H9 (cell line): ENCODE measurements at regions not wholly inside any gene's neighbourhood (a gene's known extent, or its start where the extent isn't known, plus 50 kb on each side); places are given as distances from the start of the nearest gene placed in this dataset.

Experiments used
- DNase-seq: peaks from one replicate; pipeline ENCODE4 v3.0.0-alpha.2; 2017
- H2AFZ ChIP-seq: one replicate; pipeline ENCODE4 v1.6.1; 2013; ENCODE audit warnings: mild to moderate bottlenecking, low read length, control low read depth, moderate library complexity
- H2AK5ac ChIP-seq: 2 replicates; pipeline ENCODE4 v1.6.1; 2013; ENCODE audit warnings: low read length, control low read depth, mixed read lengths; ENCODE audit not compliant: insufficient read length
- H2BK120ac ChIP-seq: one replicate; pipeline ENCODE4 v1.6.1; 2013; ENCODE audit warnings: low read depth, mild to moderate bottlenecking, low read length, control low read depth, inconsistent platforms; ENCODE audit not compliant: poor library complexity, severe bottlenecking
- H2BK12ac ChIP-seq: 2 replicates; pipeline ENCODE4 v1.6.1; 2013; ENCODE audit warnings: low read length, control low read depth, mixed read lengths, low read depth; ENCODE audit not compliant: insufficient read length
- H2BK15ac ChIP-seq: 2 replicates; pipeline ENCODE4 v1.6.1; 2013; ENCODE audit warnings: low read depth, low read length, control low read depth
- H2BK20ac ChIP-seq: one replicate; pipeline ENCODE4 v1.6.1; 2013; ENCODE audit warnings: low read depth, mild to moderate bottlenecking, low read length, control low read depth, inconsistent platforms; ENCODE audit not compliant: poor library complexity, severe bottlenecking
- H2BK5ac ChIP-seq: 2 replicates; pipeline ENCODE4 v1.6.1; 2013; ENCODE audit warnings: low read length, control low read depth, mixed read lengths; ENCODE audit not compliant: insufficient read length
- H3K14ac ChIP-seq: 2 replicates; pipeline ENCODE4 v1.6.1; 2013; ENCODE audit warnings: low read length, control low read depth; ENCODE audit not compliant: insufficient read depth
- H3K18ac ChIP-seq: 2 replicates; pipeline ENCODE4 v1.6.1; 2013; ENCODE audit warnings: low read depth, mild to moderate bottlenecking, mixed read lengths, low read length, control low read depth; ENCODE audit not compliant: insufficient read length
- H3K23ac ChIP-seq: 2 replicates; pipeline ENCODE4 v1.6.1; 2013; ENCODE audit warnings: low read length, control low read depth, mixed read lengths, low read depth; ENCODE audit not compliant: insufficient read length
- H3K23me2 ChIP-seq: 2 replicates; pipeline ENCODE4 v1.6.1; 2013; ENCODE audit warnings: low read depth, mild to moderate bottlenecking, mixed read lengths, low read length, control low read depth; ENCODE audit not compliant: insufficient read length, poor library complexity, severe bottlenecking
- H3K27ac ChIP-seq: 2 replicates; pipeline ENCODE4 v1.5.1; 2013; ENCODE audit warnings: low read length, control low read depth, mixed read lengths, low read depth; ENCODE audit not compliant: insufficient read length
- H3K27me3 ChIP-seq: 2 replicates; pipeline ENCODE4 v1.6.1; 2013; ENCODE audit warnings: low read length, control low read depth, inconsistent platforms; ENCODE audit not compliant: insufficient read depth
- H3K4ac ChIP-seq: 2 replicates; pipeline ENCODE4 v1.6.1; 2013; ENCODE audit warnings: low read depth, mild to moderate bottlenecking, control low read depth, inconsistent platforms, low read length, moderate library complexity
- H3K4me1 ChIP-seq: 2 replicates; pipeline ENCODE4 v1.6.1; 2013; ENCODE audit warnings: low read length, control low read depth, inconsistent platforms; ENCODE audit not compliant: insufficient read depth
- H3K4me2 ChIP-seq: 2 replicates; pipeline ENCODE4 v1.6.1; 2013; ENCODE audit warnings: low read length, control low read depth, mixed read lengths; ENCODE audit not compliant: insufficient read length, insufficient read depth
- H3K56ac ChIP-seq: 2 replicates; pipeline ENCODE4 v1.6.1; 2013; ENCODE audit warnings: low read depth, mild to moderate bottlenecking, mixed read lengths, low read length, control low read depth; ENCODE audit not compliant: insufficient read length
- H3K79me1 ChIP-seq: 2 replicates; pipeline ENCODE4 v1.6.1; 2013; ENCODE audit warnings: low read depth, mild to moderate bottlenecking, moderate library complexity, low read length, control low read depth, inconsistent platforms; ENCODE audit not compliant: insufficient read depth, poor library complexity, severe bottlenecking
- H3K79me2 ChIP-seq: 2 replicates; pipeline ENCODE4 v1.6.1; 2013; ENCODE audit warnings: low read length, control low read depth, inconsistent platforms; ENCODE audit not compliant: insufficient read depth
- H3K9ac ChIP-seq: 2 replicates; pipeline ENCODE4 v1.6.1; 2013; ENCODE audit warnings: low read length, control low read depth, mixed read lengths; ENCODE audit not compliant: insufficient read length; ENCODE audit errors: extremely low read depth
- H3K9me3 ChIP-seq: one replicate; pipeline ENCODE4 v1.6.1; 2013; ENCODE audit warnings: low read depth, low read length, inconsistent platforms; ENCODE audit not compliant: control insufficient read depth
- H3T11ph ChIP-seq: one replicate; pipeline ENCODE4 v1.6.1; 2013; ENCODE audit warnings: mild to moderate bottlenecking, low read length, control low read depth, inconsistent platforms
- H4K20me1 ChIP-seq: one replicate; pipeline ENCODE4 v1.6.1; 2013; ENCODE audit not compliant: control insufficient read depth, insufficient read length, insufficient read depth
- H4K5ac ChIP-seq: 2 replicates; pipeline ENCODE4 v1.6.1; 2013; ENCODE audit warnings: low read depth, mild to moderate bottlenecking, mixed read lengths, low read length, control low read depth; ENCODE audit not compliant: insufficient read length
- H4K8ac ChIP-seq: replicated peaks from 2 replicates; pipeline ENCODE4 v1.6.1; 2013; ENCODE audit warnings: low read length, control low read depth, mixed read lengths, low read depth; ENCODE audit not compliant: insufficient read length
- H4K91ac ChIP-seq: 2 replicates; pipeline ENCODE4 v1.6.1; 2013; ENCODE audit warnings: low read depth, mild to moderate bottlenecking, moderate library complexity, mixed read lengths, low read length, control low read depth; ENCODE audit not compliant: insufficient read length
- H3K27ac Mint-ChIP-seq, 3 experiments: 2 replicates in 2 of 3; 3 replicates in 1 of 3; pipeline ENCODE4 v1.8.0; 2020 to 2021; ENCODE audit warnings: mixed read lengths in 3 of 3, mild to moderate bottlenecking in 1 of 3, moderate library complexity in 1 of 3
- H3K27me3 Mint-ChIP-seq: 2 replicates; pipeline ENCODE4 v1.8.0; 2021; ENCODE audit warnings: low read depth, mild to moderate bottlenecking, moderate library complexity, mixed read lengths
- H3K36me3 Mint-ChIP-seq, 3 experiments: 2 replicates in 2 of 3; 3 replicates in 1 of 3; pipeline ENCODE4 v1.8.0; 2020 to 2021; ENCODE audit warnings: low read depth in 3 of 3, mixed read lengths in 3 of 3; ENCODE audit not compliant: insufficient read depth in 1 of 3
- H3K4me1 Mint-ChIP-seq, 2 experiments: 2 replicates each; pipeline ENCODE4 v1.8.0; 2020; ENCODE audit warnings: mixed read lengths in 2 of 2
- H3K4me3 Mint-ChIP-seq, 2 experiments: 2 replicates in 1 of 2; 3 replicates in 1 of 2; pipeline ENCODE4 v1.8.0; 2020 to 2021; ENCODE audit warnings: mild to moderate bottlenecking in 2 of 2, mixed read lengths in 2 of 2, moderate library complexity in 1 of 2
- H3K9me3 Mint-ChIP-seq, 2 experiments: 2 replicates in 1 of 2; 3 replicates in 1 of 2; pipeline ENCODE4 v1.8.0; 2020; ENCODE audit warnings: mild to moderate bottlenecking in 2 of 2, mixed read lengths in 2 of 2, moderate library complexity in 1 of 2
- WGBS: extraction: QIAGEN DNeasy Blood & Tissue Kit; methylation state at CpG from one replicate; pipeline ENCODE4 v1.1.7; 2013; ENCODE audit warnings: missing lambda C conversion rate, low lambda C conversion rate, mixed read lengths; ENCODE audit not compliant: insufficient read length; ENCODE audit errors: extremely low coverage; 5-methylcytosine and 5-hydroxymethylcytosine counted together
- TF ChIP-seq, protein P1 (sequence below): fragments of 200-600 bp; sonication (generic); conservative IDR thresholded peaks from 3 replicates; pipeline ENCODE4 v1.8.0; 2021; ENCODE audit warnings: antibody characterized with exemption, mild to moderate bottlenecking

GRCh38 chr7:53191836-53192443 lies 156.5 kb downstream of the POM121L12 start:
- TF ChIP-seq, protein P1, sequence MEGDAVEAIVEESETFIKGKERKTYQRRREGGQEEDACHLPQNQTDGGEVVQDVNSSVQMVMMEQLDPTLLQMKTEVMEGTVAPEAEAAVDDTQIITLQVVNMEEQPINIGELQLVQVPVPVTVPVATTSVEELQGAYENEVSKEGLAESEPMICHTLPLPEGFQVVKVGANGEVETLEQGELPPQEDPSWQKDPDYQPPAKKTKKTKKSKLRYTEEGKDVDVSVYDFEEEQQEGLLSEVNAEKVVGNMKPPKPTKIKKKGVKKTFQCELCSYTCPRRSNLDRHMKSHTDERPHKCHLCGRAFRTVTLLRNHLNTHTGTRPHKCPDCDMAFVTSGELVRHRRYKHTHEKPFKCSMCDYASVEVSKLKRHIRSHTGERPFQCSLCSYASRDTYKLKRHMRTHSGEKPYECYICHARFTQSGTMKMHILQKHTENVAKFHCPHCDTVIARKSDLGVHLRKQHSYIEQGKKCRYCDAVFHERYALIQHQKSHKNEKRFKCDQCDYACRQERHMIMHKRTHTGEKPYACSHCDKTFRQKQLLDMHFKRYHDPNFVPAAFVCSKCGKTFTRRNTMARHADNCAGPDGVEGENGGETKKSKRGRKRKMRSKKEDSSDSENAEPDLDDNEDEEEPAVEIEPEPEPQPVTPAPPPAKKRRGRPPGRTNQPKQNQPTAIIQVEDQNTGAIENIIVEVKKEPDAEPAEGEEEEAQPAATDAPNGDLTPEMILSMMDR, result no peak
- Histone ChIP-seq H4K91ac (no peak overlapping the region), H3K56ac (no peak overlapping the region), H4K20me1 (no peaks in the 10 kb centered on the region), H3T11ph (no peak overlapping the region), H4K8ac (no peak overlapping the region), H2AK5ac (no peak overlapping the region), H3K9ac (no peak overlapping the region), H2AFZ (no peak overlapping the region), H2BK15ac (no peak overlapping the region), H3K18ac (no peak overlapping the region), H3K79me2 (no peaks in the 10 kb centered on the region), H2BK5ac (no peak overlapping the region), H3K4me1 (no peaks in the 10 kb centered on the region), H3K23ac (no peak overlapping the region), H2BK120ac (no peak overlapping the region), H3K27me3 (no peaks in the 10 kb centered on the region), H4K5ac (no peak overlapping the region), H3K9me3 (no peaks in the 10 kb centered on the region), H3K14ac (no peak overlapping the region), H3K4me2 (no peak overlapping the region), H3K27ac (no peak overlapping the region), H3K4ac (no peak overlapping the region), H2BK20ac (no peak overlapping the region), H2BK12ac (no peak overlapping the region), H3K23me2 (no peaks in the 10 kb centered on the region), H3K79me1 (no peaks in the 10 kb centered on the region)
- DNase-seq, result no peak
- Mint-ChIP-seq H3K9me3 (peaks cover 0 to 3% of the 10 kb centered on the region in 2 experiments; a peak in 1 of 5 replicates), H3K27me3 (no peaks in the 10 kb centered on the region), H3K4me3 (no peak overlapping the region), H3K27ac (no peak overlapping the region), H3K36me3 (peaks cover 0 to 8% (median 0%) of the 10 kb centered on the region in 3 experiments; a peak in 1 of 7 replicates), H3K4me1 (peaks cover 4 to 6% of the 10 kb centered on the region in 2 experiments; a peak in 2 of 4 replicates)
- no CpG with 5 or more reads among the region's 6 CpGs for WGBS
